Heart right ventricle (tissue), 16 donors: ENCODE measurements at regions not wholly inside any gene's neighbourhood (a gene's known extent, or its start where the extent isn't known, plus 50 kb on each side); places are given as distances from the start of the nearest gene placed in this dataset.

Experiments used
- ATAC-seq, 8 donors: fragments of 200-7000 bp; cut with Tn5 transposase; one replicate each; pipeline ENCODE4 v1.9.1; 2020; ENCODE audit warnings: mild to moderate bottlenecking in 8 of 8, moderate library complexity in 8 of 8, moderate number of reproducible peaks in 1 of 8
- DNase-seq, 2 donors: peaks; one replicate each; pipeline ENCODE4 v3.0.0-alpha.2; 2020
- H3K27ac ChIP-seq, 10 donors: fragments of 200-600 bp; sonication (generic) in 2 of 10; one replicate each; pipeline versions ENCODE4 v1.5.0 to v1.8.0; 2020 to 2022; ENCODE audit warnings: mild to moderate bottlenecking in 3 of 10
- H3K27me3 ChIP-seq, 7 donors: fragments of 200-600 bp; one replicate each; pipeline ENCODE4 v1.8.0; 2021 to 2022; ENCODE audit warnings: mild to moderate bottlenecking in 2 of 7
- H3K36me3 ChIP-seq, 9 donors: fragments of 200-600 bp; sonication (generic) in 1 of 9; one replicate each; pipeline versions ENCODE4 v1.5.0 to v1.8.0; 2020 to 2022; ENCODE audit warnings: mild to moderate bottlenecking in 2 of 9
- H3K4me1 ChIP-seq, 9 donors: fragments of 200-600 bp; sonication (generic) in 1 of 9; one replicate each; pipeline versions ENCODE4 v1.5.0 to v1.8.0; 2020 to 2022; ENCODE audit warnings: mild to moderate bottlenecking in 4 of 9
- H3K4me3 ChIP-seq, 10 donors: fragments of 200-600 bp; sonication (generic) in 2 of 10; one replicate each; pipeline versions ENCODE4 v1.5.0 to v1.8.0; 2020 to 2022; ENCODE audit warnings: mild to moderate bottlenecking in 7 of 10, moderate library complexity in 2 of 10
- H3K9me3 ChIP-seq, 11 donors: fragments of 200-600 bp in 10 of 11; sonication (generic) in 2 of 11; one replicate each; pipeline versions ENCODE4 v1.5.0 to v1.8.0; 2013 to 2022; ENCODE audit warnings: mild to moderate bottlenecking in 2 of 11, control low read depth in 1 of 11, moderate library complexity in 1 of 11
- WGBS, 2 donors: extraction: QIAGEN DNeasy Blood & Tissue Kit; methylation state at CpG; one replicate each; pipeline ENCODE4 v1.1.7; 2013; ENCODE audit warnings: inconsistent platforms in 1 of 2; 5-methylcytosine and 5-hydroxymethylcytosine counted together
- intact Hi-C, 10 donors: fragments of 100-400 bp; cut with DNase I; formaldehyde crosslinking; loops; one replicate each; pipeline versions ENCODE4 v1.11.1 to v1.14.2; 2022
- TF ChIP-seq, protein P1 (sequence below), 9 donors: fragments of 200-600 bp; sonication (generic) in 2 of 9; IDR thresholded peaks; one replicate each; pipeline versions ENCODE4 v1.5.0 to v1.8.0; 2021 to 2022; ENCODE audit warnings: antibody characterized with exemption in 9 of 9, mild to moderate bottlenecking in 5 of 9, moderate library complexity in 1 of 9
- donor health status: Arrhythmogenic right ventricular cardiomyopathy.
- donor health status: ischemic (EF 13 %, LVEDD 7.1; RV severe dilation, severe dysfunction).
- donor health status: healthy with polysubstance abuse.
- donor health status: DM: no; HTN: yes; CAD: no.
- donor health status: DM: no; HTN: no; CAD: no.
- donor health status: ischemic (EF 25% LVEDD 6.9; RV normal size, moderate dysfunction).
- donor health status: ischemic (EF 25% LVEDD 5.7; RV mildly dilated, moderate dysfunction).
- donor health status: healthy.
- donor health status: DM: yes; HTN: yes; CAD: no.
- donor health status: Ischemic cardiomyopathy.
- donor health status: ischemic (EF 35%, LVEDD 5.7; RV mildly dilated, moderate dysfunction).
- donor health status: nonischemic (EF 11% LVEDD 7.7; RV severe dilation, severe dysfunction).
- donor health status: DM: yes; HTN: yes; CAD: no.
- donor health status: PGD.
- donor health status: ischemic (EF 29% LVEDD 5.4; RV normal size, mild dysfunction).
- donor health status: nonischemic (EF 23%, LVEDD 6.1; RV moderate dilation, normal function).

DNA sequence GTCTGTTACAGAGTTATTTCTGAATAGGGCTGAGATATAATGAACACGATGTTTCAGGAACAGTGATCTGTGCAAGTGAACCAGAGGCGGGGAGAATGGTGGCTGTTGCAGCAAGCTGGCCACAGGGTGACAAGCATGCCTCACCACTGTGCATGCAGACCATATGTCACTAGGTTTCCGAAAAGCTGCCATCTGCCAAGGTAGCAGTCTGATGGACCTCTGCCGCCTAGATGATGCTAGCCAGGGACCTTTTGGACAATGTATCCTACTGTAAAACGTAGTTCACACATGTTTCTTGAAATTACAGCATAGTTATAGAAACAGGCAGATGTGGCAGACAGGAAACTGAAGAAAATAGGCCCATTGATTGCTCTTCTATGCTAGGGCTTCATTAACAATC is 204.2 kb upstream of the RRP15 start:
- H3K4me3 ChIP-seq = no peak overlapping the region

DNA sequence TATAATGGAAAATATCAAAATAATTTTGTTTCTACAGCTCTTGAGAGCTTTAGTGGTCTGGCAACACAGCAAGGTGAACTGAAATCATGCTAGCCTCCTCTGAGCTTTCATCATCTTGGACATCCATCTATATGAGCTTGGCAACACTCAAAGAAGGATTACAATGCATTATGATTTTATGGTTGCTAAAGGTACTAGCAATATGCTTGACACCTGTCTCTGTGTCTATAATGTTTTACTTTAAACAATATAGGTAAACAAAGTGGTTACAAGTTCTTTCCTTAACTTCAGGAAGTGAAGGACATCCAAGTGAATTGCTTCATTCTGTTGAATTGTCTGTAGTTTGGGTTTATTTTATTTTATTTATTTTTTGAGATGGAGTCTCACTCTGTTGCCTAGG is 203.7 kb upstream of the RRP15 start:
- intact Hi-C loops = no loop called here
- Histone ChIP-seq H3K27ac (no peak overlapping the region), H3K9me3 (no peaks in the 10 kb centered on the region), H3K4me3 (no peak overlapping the region), H3K36me3 (no peaks in the 10 kb centered on the region), H3K27me3 (no peaks in the 10 kb centered on the region), H3K4me1 (no peaks in the 10 kb centered on the region)
- ATAC-seq (no peak), DNase-seq (no peak)
- TF ChIP-seq, protein P1, sequence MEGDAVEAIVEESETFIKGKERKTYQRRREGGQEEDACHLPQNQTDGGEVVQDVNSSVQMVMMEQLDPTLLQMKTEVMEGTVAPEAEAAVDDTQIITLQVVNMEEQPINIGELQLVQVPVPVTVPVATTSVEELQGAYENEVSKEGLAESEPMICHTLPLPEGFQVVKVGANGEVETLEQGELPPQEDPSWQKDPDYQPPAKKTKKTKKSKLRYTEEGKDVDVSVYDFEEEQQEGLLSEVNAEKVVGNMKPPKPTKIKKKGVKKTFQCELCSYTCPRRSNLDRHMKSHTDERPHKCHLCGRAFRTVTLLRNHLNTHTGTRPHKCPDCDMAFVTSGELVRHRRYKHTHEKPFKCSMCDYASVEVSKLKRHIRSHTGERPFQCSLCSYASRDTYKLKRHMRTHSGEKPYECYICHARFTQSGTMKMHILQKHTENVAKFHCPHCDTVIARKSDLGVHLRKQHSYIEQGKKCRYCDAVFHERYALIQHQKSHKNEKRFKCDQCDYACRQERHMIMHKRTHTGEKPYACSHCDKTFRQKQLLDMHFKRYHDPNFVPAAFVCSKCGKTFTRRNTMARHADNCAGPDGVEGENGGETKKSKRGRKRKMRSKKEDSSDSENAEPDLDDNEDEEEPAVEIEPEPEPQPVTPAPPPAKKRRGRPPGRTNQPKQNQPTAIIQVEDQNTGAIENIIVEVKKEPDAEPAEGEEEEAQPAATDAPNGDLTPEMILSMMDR (IDR thresholded peaks at IDR 0.05) = no peak

More for the DNA sequence above, 204.2 kb upstream of the RRP15 start:
- no peak for DNase-seq
- H3K27me3 ChIP-seq = no peaks in the 10 kb centered on the region
- H3K4me1 ChIP-seq = no peaks in the 10 kb centered on the region
- no peak for ATAC-seq
- TF ChIP-seq, protein P1 (IDR thresholded peaks at IDR 0.05) = no peak
- H3K9me3 ChIP-seq = no peaks in the 10 kb centered on the region
- H3K27ac ChIP-seq = no peak overlapping the region
- 77 to 78% methylated on average over 5 of the region's 5 CpGs for WGBS, 2 donors
- H3K36me3 ChIP-seq = no peaks in the 10 kb centered on the region
- intact Hi-C loops = no loop called here

DNA sequence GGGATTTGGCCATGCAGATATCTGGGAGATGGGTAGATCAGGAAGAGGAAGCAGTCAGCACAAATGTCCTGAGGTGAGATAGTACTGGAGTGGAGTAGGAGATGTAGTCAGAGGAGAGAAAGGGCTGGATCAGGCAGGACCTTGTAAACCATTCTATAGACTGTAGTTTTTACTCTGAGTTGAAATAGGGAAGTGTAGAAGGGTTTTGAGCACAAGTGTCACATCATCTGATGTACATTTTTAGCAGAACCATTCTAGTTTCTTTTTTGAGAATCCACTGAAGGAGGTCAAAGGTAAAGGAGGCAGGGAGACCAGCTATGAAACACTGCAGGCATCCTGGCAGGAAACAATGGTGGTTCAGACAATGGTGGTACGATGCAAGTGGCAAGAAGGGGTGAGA is 194.6 kb upstream of the RRP15 start:
- Histone ChIP-seq H3K36me3 (no peaks in the 10 kb centered on the region), H3K27ac (no peak overlapping the region), H3K27me3 (peaks cover 0 to 5% (median 0%) of the 10 kb centered on the region in 7 donors), H3K4me1 (no peaks in the 10 kb centered on the region), H3K9me3 (no peaks in the 10 kb centered on the region), H3K4me3 (no peak overlapping the region)
- ATAC-seq = no peak
- WGBS, 2 donors = 66 to 82% methylated on average over 1 of the region's 1 CpG
- TF ChIP-seq, protein P1 (IDR thresholded peaks at IDR 0.05) = no peak
- intact Hi-C loops = no loop called here
- DNase-seq = no peak

DNA sequence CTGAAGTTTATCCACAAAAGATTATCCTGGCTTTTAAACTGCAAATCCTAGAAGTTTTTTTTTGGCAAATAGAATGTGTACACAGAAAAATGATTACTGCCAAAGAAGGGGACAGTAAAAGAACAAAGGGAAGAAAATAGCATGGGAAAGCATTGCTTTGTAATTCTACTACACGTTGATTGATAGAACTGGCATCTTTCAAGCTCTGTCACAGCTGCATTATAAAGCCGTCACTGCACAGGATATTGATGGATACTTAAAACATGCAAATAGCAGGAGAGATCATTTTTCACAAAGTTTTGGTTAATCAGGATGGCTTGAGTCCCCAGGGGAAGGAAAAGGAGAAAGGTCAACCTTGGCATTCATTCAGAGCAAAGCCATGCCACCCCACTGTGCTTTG is 183.7 kb upstream of the RRP15 start:
- H3K36me3 ChIP-seq = no peaks in the 10 kb centered on the region
- H3K4me3 ChIP-seq = no peak overlapping the region
- no peak overlapping the region for H3K27ac ChIP-seq
- TF ChIP-seq, protein P1 (IDR thresholded peaks at IDR 0.05) = no peak
- ATAC-seq (no peak), DNase-seq (no peak)
- no peaks in the 10 kb centered on the region for H3K27me3 ChIP-seq
- no peaks in the 10 kb centered on the region for H3K4me1 ChIP-seq
- intact Hi-C loops = no loop called here
- 60 to 74% methylated on average over 2 of the region's 2 CpGs for WGBS, 2 donors
- peaks cover 0 to 31% (median 12%) of the 10 kb centered on the region in 11 donors for H3K9me3 ChIP-seq

GRCh38 chr1:218108034-218108433 is 177.1 kb upstream of the RRP15 start:
- ATAC-seq (no peak), DNase-seq (no peak)
- no peak overlapping the region for H3K27ac ChIP-seq
- H3K4me1 ChIP-seq = no peaks in the 10 kb centered on the region
- no peaks in the 10 kb centered on the region for H3K36me3 ChIP-seq
- TF ChIP-seq, protein P1 (IDR thresholded peaks at IDR 0.05) = no peak
- intact Hi-C loops = no loop called here
- H3K9me3 ChIP-seq = peaks cover 0 to 7% (median 0%) of the 10 kb centered on the region in 11 donors
- H3K4me3 ChIP-seq = no peak overlapping the region
- 83 to 84% methylated on average over 3 of the region's 3 CpGs for WGBS, 2 donors
- H3K27me3 ChIP-seq = no peaks in the 10 kb centered on the region
